OCI-LY7 (cell line): ENCODE measurements at regions not wholly inside any gene's neighbourhood (a gene's known extent, or its start where the extent isn't known, plus 50 kb on each side); places are given as distances from the start of the nearest gene placed in this dataset.

Experiments used
- BruUV-seq: library from RNA; stranded (reverse); fragments of 400-500 nt; replicated peaks from 2 replicates; lab custom pipeline; 2021; lab: Mats Ljungman, UMichigan
- CTCF ChIA-PET: fragments of 300-600 bp; sonication (Branson Sonifier 250); formaldehyde crosslinking; loops from one replicate; lab custom pipeline; 2022; ENCODE audit warnings: antibody characterized with exemption; ENCODE audit not compliant: unreplicated experiment; lab: Charles Lee
- POLR2A ChIA-PET: fragments of 300-600 bp; sonication (Branson Sonifier 250); formaldehyde crosslinking; loops from one replicate; lab custom pipeline; 2022; ENCODE audit warnings: antibody characterized with exemption; lab: Charles Lee
- DNase-seq: peaks from one replicate; pipeline ENCODE4 v3.0.0-alpha.2; 2015; ENCODE audit warnings: low spot score
- H2AFZ ChIP-seq: fragments of 200-600 bp; sonication (generic), shearing (Covaris generic); 2 replicates; pipeline ENCODE4 v1.6.1; 2014; ENCODE audit warnings: mild to moderate bottlenecking, antibody characterized with exemption, low read length, moderate library complexity
- H3K27ac ChIP-seq: fragments of 200-600 bp; sonication (generic); 2 replicates; pipeline ENCODE4 v1.5.1; 2014; ENCODE audit warnings: mixed run types, low read depth, mild to moderate bottlenecking, moderate library complexity, low read length, inconsistent platforms; ENCODE audit not compliant: poor library complexity, severe bottlenecking
- H3K36me3 ChIP-seq: fragments of 200-600 bp; sonication (generic); 2 replicates; pipeline ENCODE4 v1.6.1; 2014; ENCODE audit warnings: mild to moderate bottlenecking, antibody characterized with exemption, low read length, moderate library complexity, mixed read lengths; ENCODE audit not compliant: insufficient read depth
- H3K4me1 ChIP-seq: fragments of 200-600 bp; sonication (generic); 2 replicates; pipeline ENCODE4 v1.5.1; 2014; ENCODE audit warnings: mild to moderate bottlenecking, low read length; ENCODE audit not compliant: insufficient read depth, poor library complexity, severe bottlenecking
- H3K4me2 ChIP-seq: fragments of 200-600 bp; sonication (generic); 2 replicates; pipeline ENCODE4 v1.6.1; 2014; ENCODE audit warnings: mild to moderate bottlenecking, low read length
- H3K4me3 ChIP-seq: fragments of 200-600 bp; sonication (generic); 2 replicates; pipeline ENCODE4 v1.5.1; 2014; ENCODE audit warnings: mild to moderate bottlenecking, low read depth, low read length; ENCODE audit not compliant: poor library complexity, severe bottlenecking
- H3K79me2 ChIP-seq: fragments of 200-600 bp; sonication (generic); 2 replicates; pipeline ENCODE4 v1.6.1; 2016; ENCODE audit warnings: low read depth, mild to moderate bottlenecking, low read length, moderate library complexity, mixed read lengths; ENCODE audit not compliant: insufficient read depth
- H3K9me2 ChIP-seq: fragments of 200-600 bp; sonication (generic); 2 replicates; pipeline ENCODE4 v1.6.1; 2016; ENCODE audit warnings: mild to moderate bottlenecking, low read length, mixed read lengths; ENCODE audit not compliant: insufficient read depth
- H3K9me3 ChIP-seq: fragments of 200-600 bp; sonication (generic); 2 replicates; pipeline ENCODE4 v1.6.1; 2014; ENCODE audit warnings: mild to moderate bottlenecking, mixed run types, low read length, mixed read lengths
- H4K20me1 ChIP-seq: fragments of 200-600 bp; sonication (generic); 2 replicates; pipeline ENCODE4 v1.6.1; 2014; ENCODE audit warnings: mild to moderate bottlenecking, antibody characterized with exemption, low read length, moderate library complexity, mixed read lengths; ENCODE audit not compliant: insufficient read depth
- CTCF ChIP-seq: fragments of 200-600 bp; sonication (generic); conservative IDR thresholded peaks from 2 replicates; pipeline ENCODE4 v1.5.1; 2014; ENCODE audit warnings: mild to moderate bottlenecking, antibody characterized with exemption, low read length, moderate library complexity, mixed read lengths
- EZH2phosphoT487 ChIP-seq: fragments of 200-600 bp; sonication (generic); IDR thresholded peaks from 2 replicates; pipeline ENCODE4 v1.6.1; 2018; ENCODE audit warnings: low read depth, borderline replicate concordance, mild to moderate bottlenecking, mixed run types, antibody characterized with exemption, low read length, moderate library complexity, mixed read lengths
- intact Hi-C: fragments of 100-400 bp; cut with micrococcal nuclease; formaldehyde crosslinking; loops from one replicate; pipeline ENCODE4 v1.10.0; 2022; ENCODE audit not compliant: unreplicated experiment

- no peaks in the 10 kb centered on the region for H3K9me3 ChIP-seq
- TF ChIP-seq CTCF (no peak), EZH2phosphoT487 (no peak)
- BruUV-seq = no TSS peak
- H3K9me2 ChIP-seq = no peaks in the 10 kb centered on the region
- no peaks in the 10 kb centered on the region for H3K79me2 ChIP-seq
- ChIA-PET CTCF (no interaction called here), POLR2A (no interaction called here)
- peaks cover 4% of the 10 kb centered on the region for H3K4me1 ChIP-seq
- H2AFZ ChIP-seq = no peak overlapping the region
- no peak overlapping the region for H3K27ac ChIP-seq
- no peaks in the 10 kb centered on the region for H3K36me3 ChIP-seq
- H4K20me1 ChIP-seq = no peaks in the 10 kb centered on the region
- intact Hi-C loops = no loop called here
- no peak overlapping the region for H3K4me3 ChIP-seq
- no peak overlapping the region for H3K4me2 ChIP-seq
- DNase-seq = no peak
Observed at GRCh38 chr1:19011845-19012231, 55.4 kb upstream of the IFFO2 start.

GRCh38 chr1:19010995-19011844 lies 54.7 kb upstream of the IFFO2 start:
- Histone ChIP-seq H3K79me2 (no peaks in the 10 kb centered on the region), H3K36me3 (no peaks in the 10 kb centered on the region), H3K4me2 (no peak overlapping the region), H2AFZ (no peak overlapping the region), H3K9me2 (no peaks in the 10 kb centered on the region), H3K9me3 (no peaks in the 10 kb centered on the region), H4K20me1 (no peaks in the 10 kb centered on the region), H3K4me1 (peaks cover 4% of the 10 kb centered on the region), H3K27ac (no peak overlapping the region), H3K4me3 (no peak overlapping the region)
- CTCF ChIA-PET = no interaction called here
- no peak for DNase-seq
- intact Hi-C loops = no loop called here
- no TSS peak for BruUV-seq
- POLR2A ChIA-PET = interaction anchor here (0.7 kb wide), 1 partner anchor 173 kb away, joined by 3 read pairs; no protein-coding TSS in a partner anchor
- no peak for TF ChIP-seq EZH2phosphoT487
- TF ChIP-seq CTCF = no peak

- Histone ChIP-seq H3K4me1 (peaks cover 4% of the 10 kb centered on the region), H3K9me3 (no peaks in the 10 kb centered on the region), H3K9me2 (no peaks in the 10 kb centered on the region), H2AFZ (no peak overlapping the region), H3K79me2 (no peaks in the 10 kb centered on the region), H3K27ac (no peak overlapping the region), H3K36me3 (no peaks in the 10 kb centered on the region), H4K20me1 (no peaks in the 10 kb centered on the region), H3K4me2 (no peak overlapping the region), H3K4me3 (no peak overlapping the region)
- ChIA-PET CTCF (no interaction called here), POLR2A (interaction anchor here (0.7 kb wide), 1 partner anchor 173 kb away, joined by 3 read pairs; no protein-coding TSS in a partner anchor)
- no peak for TF ChIP-seq EZH2phosphoT487
- TF ChIP-seq CTCF = no peak
- BruUV-seq = no TSS peak
- intact Hi-C loops = no loop called here
- DNase-seq = no peak
Observed at GRCh38 chr1:19010503-19010902, 54.0 kb upstream of the IFFO2 start.
